HG02763 (cell line): ENCODE measurements at regions not wholly inside any gene's neighbourhood (a gene's known extent, or its start where the extent isn't known, plus 50 kb on each side); places are given as distances from the start of the nearest gene placed in this dataset.
"Not testable (repeated sequence)": the region's sequence is repeated elsewhere in the genome, so short reads cannot be mapped to it uniquely, and the experiment has no call there.

Experiments used
- ATAC-seq: cut with Tn5 transposase; IDR thresholded peaks from one replicate; pipeline ENCODE4 v1.9.1; 2021; ENCODE audit warnings: mild to moderate bottlenecking, moderate library complexity; ENCODE audit not compliant: unreplicated experiment

DNA sequence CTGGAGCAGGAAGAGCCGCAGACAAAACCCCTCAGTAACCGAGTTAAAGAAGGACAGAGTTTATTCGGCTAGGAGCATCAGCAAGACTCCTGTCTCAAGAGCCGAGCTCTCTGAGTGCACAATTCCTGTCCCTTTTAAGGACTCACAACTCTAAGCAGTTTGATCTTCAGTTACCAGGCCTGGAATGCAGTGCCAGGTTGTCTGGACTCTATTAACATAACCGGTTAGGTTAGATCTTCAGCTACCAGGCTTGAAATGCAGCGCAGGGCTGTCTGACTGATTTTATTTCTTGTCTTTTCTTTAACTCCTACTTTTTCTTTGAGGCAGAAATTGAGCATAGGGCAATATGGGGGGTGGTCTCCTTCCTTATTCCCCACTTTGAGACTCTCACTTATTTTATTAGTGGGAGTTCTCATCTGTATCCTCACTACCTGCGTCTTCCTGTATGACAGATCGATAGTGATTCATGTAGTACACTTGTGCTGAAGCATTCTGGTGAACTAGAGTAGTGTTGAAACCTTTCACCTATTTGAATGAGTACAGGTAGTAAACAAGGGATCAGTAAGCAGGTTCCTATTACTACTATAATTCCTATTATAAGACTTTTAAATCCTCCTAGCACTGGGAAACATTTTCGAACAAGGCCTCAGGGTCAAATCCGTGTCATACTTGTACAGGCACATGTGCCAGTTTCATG lies 325.0 kb downstream of the CGGBP1 start:
- no peak for ATAC-seq

DNA sequence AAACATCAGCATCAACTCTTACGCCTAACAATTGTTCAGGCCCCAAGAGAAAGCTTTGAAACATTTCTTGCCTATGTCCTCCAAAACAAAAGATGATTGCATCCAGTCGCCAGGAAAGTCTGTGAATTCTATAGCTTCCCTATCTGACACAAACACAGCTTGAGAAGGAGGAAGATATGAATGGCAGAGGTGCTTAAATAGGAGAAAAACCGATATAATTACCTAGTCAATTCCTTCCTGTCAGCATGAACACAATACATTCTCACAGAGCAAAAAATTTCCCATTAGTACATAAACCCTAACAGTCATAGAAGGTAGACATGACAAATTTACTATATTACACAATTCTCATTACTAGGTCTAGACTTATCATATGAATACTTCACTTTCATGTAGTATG lies 326.5 kb downstream of the CGGBP1 start:
- no peak for ATAC-seq

DNA sequence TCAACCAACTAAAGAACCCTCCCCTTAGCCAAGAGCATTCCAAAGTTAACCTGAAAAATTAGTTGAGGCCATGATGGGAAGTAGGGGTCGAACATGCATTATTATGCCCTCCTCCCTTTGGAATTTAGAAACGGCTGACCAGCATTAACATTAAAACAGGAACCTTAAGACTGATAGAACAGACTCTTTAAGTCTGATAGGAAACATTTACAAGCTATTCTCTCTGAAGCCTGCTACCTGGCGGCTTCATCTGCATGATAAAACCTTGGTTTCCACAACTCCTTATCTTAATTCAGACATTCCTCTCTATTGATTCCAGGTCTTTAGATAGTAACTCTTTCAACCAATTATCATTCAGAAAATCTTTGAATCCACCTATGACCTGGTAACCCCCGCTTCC lies 331.0 kb downstream of the CGGBP1 start:
- ATAC-seq = no peak

DNA sequence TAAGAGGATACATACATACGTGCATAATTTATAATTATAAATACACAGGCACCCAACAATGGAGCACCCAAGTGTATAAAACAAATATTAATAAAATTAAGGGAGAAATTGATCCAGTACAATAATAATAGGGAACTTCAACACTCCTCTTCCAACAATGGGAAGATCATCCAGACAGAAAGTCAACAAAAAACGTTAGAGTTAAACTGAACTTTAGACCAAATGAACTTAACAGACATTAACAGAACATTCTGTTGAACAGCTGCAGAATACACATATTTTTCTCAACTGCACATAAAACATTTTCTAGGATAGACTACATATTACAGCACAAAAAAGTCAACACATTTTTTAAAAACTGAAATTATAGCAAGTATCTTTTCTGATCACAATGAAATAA lies 339.7 kb downstream of the CGGBP1 start:
- ATAC-seq = no peak

DNA sequence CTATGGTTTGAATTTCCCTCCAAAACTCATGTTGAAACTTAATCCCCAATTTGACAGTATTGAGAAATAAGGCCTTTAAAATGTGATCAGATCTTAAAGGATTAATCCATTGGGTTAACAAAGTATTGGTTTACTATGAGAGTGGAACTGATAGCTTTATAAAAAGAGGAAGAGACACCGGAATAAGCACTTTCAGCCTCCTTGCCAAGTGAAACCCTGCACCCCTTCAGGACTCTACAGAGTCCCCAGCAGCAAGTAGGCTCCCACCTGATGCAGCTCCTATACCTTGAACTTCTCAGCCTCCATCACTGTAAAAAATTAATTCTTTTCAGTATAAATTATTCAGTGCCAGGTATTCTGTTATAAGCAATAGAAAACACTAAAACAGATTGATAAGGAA lies 348.3 kb downstream of the CGGBP1 start:
- no peak for ATAC-seq

DNA sequence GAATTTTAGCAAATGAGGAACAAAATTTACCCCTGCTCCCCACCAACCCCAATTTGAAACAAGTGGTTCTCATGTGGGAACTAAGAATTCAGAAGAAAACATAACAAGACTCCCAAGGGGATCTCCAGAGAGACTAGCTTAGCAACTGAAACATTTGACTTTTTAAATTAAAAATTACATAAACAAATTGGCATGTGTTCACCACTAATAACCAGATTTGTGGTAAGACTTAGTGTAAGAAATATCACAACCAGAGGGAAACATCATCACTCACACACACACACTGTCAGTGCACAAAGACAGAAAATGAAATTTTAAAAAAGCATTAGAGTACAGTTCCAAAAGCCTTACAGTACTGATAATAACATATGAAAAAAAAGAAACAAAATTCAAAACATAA lies 348.8 kb downstream of the CGGBP1 start:
- no peak for ATAC-seq

DNA sequence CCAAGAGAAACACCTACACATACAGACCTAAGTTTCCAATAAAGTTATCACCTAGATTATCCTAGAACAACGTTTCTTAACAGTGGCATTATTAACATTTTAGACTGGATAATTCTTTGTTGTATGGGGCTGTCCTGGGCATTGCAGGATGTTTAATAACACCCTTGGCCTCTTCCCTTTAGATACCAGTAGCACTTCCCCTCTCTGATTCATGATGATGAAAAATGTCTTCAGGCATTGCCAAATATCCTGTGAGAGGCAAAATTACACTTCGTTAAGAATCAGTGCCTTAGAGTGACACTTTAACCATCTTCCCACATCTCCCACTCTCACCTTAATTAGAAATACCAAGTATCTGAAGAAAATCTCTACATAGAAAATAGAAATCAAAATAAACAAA lies 352.6 kb downstream of the CGGBP1 start:
- no peak for ATAC-seq

DNA sequence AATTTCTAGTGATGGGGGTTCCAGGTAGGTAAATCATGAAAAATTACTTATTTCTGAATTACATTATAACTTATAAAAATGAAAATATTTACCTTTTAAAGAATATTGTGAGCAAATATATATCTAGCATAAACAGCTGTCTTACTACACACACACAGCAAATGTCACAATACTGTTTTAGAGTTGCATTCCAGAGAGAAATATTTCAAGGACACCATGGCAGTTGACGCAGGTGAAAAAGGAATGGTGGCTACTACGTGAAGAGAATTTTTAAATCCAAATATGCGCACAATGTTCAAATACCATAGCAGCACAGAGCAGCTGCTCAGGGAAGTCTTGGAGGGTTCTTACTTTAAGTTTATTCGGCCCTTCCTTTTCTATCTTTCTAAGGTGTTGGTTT lies 356.2 kb downstream of the CGGBP1 start:
- ATAC-seq = no peak

DNA sequence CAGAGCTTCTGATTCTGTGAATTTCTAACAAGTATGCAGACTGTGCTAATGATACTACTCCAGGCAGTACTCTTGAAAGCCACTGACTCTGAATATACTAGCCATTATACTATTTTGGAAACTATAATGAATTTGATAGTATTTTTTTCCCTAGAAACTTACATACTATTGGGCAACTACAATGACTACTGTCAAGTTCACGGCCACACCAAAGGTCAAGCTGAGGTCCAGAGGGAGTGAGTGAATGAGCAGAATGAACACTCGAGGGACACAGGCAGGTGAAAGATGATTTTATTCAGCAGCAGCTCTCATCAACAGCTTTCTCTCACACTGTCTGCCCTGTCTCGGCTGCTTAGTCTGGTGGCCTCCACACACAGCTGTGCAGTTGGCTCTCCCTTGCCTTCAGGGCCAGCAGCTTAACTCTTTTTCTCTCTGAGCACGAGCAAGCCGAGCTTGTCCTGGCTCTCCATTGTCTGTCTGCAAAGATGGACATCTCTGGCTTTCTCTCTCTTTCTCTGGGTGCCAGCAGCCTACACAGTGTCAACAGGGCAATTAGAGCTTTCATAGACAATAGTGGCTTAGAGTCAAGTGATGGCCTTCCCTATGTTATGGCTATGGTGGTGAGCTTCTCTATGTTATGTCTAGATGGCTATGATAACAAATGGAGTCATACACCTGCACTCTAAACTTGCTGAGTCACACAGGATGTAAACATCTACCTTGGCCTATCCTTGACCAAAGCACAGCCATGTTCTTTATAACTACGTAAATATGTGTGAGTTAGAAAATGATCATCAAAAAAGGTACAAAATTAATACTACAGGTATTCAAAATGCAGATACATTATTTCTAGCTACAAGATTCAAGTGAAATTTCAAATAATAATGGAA lies 362.4 kb downstream of the CGGBP1 start:
- ATAC-seq = no peak

DNA sequence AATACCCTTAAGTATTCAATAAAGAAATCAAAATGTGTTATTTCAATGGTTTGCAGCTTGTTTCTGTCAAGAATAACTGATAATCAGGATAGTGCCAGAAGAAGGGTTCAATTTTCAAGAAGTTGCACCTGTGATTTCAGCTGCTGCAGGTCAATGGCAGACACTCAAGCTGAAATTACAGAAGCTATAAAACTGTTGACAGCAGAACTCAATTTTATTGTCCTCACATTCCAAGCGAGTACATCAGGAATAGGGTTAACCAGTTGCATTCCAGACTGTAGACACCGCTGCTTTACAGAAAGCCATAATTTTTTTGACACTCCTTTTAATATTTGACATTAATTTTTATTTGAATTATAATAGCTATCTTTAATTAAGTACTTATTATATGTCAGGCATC lies 364.1 kb downstream of the CGGBP1 start:
- no peak for ATAC-seq

DNA sequence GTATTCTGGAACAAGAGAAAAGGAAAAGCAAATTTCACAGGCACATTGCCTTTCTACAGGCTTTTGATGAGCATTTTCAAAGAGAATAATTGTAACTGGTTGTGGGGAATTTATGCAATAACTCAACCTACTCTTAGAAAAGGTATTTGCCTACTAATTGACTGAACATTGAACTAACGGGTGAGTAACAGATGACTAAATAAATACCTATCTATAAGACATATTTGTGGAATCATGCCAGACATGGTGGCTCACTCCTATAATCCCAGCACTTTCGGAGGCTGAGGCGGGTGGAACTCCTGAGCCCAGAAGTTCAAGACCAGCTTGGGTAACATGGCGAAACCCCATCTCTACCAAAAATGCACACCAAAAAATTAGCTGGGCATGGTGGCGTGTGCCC lies 367.7 kb downstream of the CGGBP1 start:
- no peak for ATAC-seq

DNA sequence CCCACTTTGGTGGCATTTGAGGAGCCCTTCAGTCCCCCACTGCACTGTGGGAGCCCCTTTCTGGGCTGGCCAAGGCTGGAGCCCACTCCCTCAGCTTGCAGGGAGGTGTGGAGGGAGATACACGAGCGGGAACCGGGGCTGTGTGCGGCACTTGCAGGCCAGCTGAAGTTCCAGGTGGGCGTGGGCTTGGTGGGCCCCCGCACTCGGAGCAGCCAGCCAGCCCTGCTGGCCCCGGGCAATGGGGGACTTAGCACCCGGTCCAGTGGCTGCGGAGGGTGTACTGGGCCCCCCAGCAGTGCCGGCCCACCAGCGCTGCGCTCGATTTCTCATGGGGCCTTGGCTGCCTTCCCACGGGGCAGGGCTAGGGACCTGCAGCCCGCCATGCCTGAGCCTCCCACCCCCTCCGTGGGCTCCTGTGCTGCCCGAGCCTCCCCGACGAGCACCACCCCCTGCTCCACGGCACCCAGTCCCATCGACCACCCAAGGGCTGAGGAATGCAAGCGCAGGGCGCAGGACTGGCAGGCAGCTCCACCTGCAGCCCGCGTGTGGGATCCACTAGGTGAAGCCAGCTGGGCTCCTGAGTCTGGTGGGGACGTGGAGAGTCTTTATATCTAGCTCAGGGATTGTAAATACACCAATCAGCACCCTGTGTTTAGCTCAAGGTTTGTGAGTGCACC lies 379.7 kb downstream of the CGGBP1 start:
- not testable (repeated sequence) for ATAC-seq

DNA sequence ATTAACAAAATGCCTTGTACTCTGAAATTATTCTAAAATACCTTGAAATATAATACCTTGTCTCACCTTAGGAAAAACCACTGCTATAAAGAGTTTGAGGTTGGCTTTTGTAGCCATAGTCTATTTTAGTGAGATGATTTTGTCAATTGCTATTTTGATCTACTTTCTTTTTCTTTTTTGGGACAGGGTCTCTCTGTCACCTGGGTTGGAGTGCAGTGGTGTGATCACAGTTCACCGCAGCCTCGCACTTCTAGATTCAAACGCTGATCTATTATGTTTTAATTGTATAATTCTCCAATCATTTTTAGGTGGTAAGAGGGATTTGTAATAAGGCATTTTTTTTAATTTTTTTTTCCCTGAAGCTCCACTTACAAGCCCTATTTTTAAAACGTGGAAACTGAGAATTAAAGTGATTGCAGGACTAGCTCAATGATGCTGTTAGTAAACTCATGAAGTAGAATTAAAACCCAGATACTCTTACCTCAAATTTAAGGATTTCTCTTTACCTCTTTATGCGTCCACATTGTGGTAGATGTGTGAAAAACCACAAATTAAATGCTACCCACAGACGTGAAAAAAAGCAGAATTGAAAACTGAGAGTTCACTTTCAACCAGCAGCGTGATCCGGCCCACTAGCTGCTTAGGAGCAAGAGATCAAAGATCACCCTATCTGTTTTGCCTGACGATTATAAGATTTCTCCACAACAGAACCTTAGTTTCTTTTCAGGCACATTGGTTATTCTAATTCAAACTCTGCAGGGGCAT lies 384.2 kb downstream of the CGGBP1 start:
- ATAC-seq = peak; percentile 100

DNA sequence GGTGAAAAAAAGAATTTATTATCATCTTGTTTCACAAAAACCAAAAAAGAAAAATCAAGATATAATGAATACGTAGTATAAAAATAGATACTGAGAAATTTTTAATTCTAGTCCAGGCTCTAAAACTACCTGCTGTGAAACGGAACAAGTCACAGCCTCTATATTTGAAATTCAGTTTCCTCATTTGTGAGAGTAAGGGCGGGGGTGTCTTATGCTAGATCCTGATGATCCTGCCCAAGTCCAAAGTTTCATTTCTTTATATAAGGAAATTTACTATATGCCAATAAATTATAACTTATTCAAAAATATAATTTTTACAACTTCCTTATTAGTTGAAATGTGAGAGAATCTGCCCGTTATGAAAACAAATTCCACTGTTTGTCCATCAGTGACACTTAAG lies 385.7 kb downstream of the CGGBP1 start:
- no peak for ATAC-seq

DNA sequence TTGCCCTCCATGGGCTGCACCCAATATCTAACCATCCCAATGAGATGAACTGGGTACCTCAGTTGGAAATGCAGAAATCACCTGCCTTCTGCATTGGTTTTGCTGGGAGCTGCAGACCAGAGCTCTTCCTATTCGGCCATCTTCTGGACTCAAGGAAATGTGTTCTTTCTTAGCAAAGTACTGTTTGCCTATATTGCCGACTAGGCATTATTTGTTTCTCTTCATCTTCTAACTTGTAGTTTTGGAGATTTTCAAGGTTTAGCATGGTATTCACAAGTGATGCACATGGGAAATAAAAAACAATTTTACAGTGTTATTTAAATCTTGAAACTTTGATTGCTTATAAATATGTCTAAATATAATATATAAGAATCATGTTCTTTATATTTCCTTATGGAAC lies 377.8 kb upstream of the POU1F1 start:
- ATAC-seq = no peak

DNA sequence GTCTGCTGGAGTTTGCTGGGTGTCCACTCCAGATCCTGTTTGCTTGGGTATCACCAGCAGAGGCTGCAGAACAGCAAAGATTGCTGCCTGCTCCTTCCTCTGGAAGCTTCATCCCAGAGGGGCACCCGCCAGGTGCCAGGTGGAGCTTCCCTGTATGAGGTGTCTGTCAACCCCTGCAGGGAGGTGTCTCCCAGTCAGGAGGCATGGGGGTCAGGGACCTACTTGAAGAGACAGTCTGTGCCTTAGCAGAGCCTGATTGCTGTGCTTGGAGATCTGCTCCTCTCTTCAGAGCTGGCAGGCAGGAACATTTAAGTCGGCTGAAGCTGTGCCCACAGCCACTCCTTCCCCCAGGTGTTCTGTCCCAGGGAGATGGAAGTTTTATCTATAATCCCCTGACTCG lies 376.8 kb upstream of the POU1F1 start:
- ATAC-seq = not testable (repeated sequence)

DNA sequence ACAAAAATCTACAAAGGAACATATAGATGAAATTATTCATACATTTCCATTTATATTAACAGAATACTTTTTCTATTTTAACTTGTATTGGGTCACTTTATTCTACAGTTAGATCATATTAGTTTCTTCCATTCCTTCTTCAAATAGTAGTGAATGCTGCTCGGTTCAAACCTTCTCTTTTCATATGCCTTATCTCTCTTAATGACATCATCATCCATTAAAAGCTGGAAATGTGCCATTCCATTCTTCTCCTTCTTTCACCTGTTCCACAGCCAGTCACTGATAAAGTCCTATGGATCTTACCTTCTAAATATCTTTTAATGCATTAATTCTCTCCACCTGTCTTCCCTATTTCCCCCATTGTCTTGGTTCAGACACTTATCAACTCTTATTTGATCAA lies 358.0 kb upstream of the POU1F1 start:
- no peak for ATAC-seq

DNA sequence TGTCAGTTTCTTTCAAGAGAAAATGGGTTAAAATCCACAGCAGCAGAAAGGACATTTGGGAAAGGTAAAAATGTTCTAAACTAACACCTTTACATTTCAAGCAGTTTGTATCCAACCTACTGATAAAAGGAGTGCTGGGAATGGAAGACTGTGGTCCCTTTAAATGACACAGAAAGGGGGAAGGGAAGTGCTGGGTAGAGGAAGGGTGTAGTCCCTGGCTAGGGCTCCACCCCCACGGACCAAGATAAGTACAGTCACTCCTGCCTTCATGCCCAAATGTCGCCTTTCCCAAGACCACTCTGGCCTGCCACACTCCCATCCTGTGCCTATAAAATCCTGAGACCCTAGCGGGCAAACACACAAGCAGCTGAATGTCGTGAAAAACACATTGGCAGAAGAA lies 350.9 kb upstream of the POU1F1 start:
- no peak for ATAC-seq

DNA sequence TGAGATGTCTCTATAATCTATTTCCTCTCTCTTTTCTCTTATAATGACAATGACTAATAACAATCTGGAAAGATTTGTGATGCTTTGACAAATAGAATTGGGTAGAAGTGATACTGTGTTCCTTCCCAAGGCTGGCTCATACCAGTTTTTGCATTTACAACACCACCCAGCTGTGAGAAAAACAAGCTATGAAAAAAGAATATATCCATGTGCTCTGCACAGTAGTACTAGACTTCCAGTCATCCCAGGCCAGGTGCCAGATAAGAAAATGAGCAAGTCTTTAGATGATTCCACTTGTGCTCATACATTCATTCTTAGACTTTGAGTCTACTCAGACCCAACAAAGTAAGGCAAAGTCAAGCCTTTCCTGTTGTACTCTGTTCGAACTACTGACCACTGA lies 350.2 kb upstream of the POU1F1 start:
- no peak for ATAC-seq

DNA sequence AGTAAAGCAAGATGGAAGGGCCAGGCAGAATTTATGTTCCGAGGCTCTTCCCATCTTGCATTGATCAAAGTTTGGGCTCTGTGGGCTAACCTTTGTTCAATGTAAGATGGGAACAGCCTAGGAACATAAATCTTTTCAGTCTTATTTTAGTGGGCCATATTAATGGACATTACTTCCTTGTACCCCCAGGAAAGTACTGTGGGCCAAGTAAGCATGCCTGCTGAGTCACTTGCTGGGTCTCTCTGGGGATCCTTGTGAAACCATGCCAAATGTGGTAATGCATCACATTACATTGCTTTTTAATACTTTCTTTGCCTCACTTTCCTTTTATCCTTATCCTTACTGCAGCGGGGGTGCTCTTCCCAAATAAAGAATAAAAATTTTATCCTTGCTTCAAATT lies 349.5 kb upstream of the POU1F1 start:
- ATAC-seq = no peak

DNA sequence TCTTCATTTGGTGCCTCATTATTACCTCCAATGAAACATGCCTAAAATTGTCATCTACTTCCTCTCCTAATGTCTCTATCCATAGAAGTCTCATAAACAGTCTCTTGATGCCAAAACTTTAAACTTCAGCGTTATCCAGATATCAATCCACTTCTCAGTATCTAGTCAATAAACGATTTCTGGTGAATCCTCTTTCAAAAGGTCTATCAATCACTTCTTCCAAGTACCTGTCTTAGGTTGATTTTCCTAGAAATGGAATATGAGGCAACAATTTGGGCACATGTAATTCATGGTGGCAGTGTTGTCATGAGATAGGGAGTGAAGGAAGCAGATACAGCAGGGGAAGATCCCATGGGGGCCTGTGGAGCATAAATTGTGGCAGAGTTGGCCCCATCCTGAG lies 348.5 kb upstream of the POU1F1 start:
- ATAC-seq = no peak
